Adrenal gland (tissue), 9 donors: ENCODE measurements at regions not wholly inside any gene's neighbourhood (a gene's known extent, or its start where the extent isn't known, plus 50 kb on each side); places are given as distances from the start of the nearest gene placed in this dataset.

Experiments
- DNase-seq, 7 donors: peaks; one replicate each; pipeline ENCODE4 v3.0.0-alpha.2; 2019 to 2020
- H3K27ac ChIP-seq, 5 donors: fragments of 200-600 bp; sonication (generic) in 4 of 5; 1 replicate in 3 of 5; 2 replicates in 2 of 5; pipeline versions ENCODE4 v1.5.1 to v1.8.0; 2016 to 2020; ENCODE audit warnings: mild to moderate bottlenecking in 1 of 5
- H3K27me3 ChIP-seq: fragments of 200-600 bp; 2 replicates; pipeline ENCODE4 v1.8.0; 2021
- H3K36me3 ChIP-seq, 2 donors: fragments of 200-600 bp; replicated peaks in 1 of 2; 1 replicate in 1 of 2; 2 replicates in 1 of 2; pipeline versions ENCODE4 v1.5.1 to v1.8.0; 2018 to 2022
- H3K4me1 ChIP-seq, 2 donors: fragments of 200-600 bp; replicated peaks in 1 of 2; 1 replicate in 1 of 2; 2 replicates in 1 of 2; pipeline versions ENCODE4 v1.5.1 to v1.8.0; 2018 to 2021
- H3K4me3 ChIP-seq, 4 donors: fragments of 200-600 bp; sonication (generic) in 3 of 4; one replicate each; pipeline ENCODE4 v1.5.1; 2016 to 2018
- H3K9me3 ChIP-seq, 3 donors: fragments of 200-600 bp; sonication (generic) in 1 of 3; replicated peaks in 1 of 3; 1 replicate in 2 of 3; 2 replicates in 1 of 3; pipeline versions ENCODE4 v1.5.1 to v1.8.0; 2016 to 2021
- CTCF ChIP-seq, 6 experiments: fragments of 450-650 bp in 4 of 6; fragments of 200-600 bp in 2 of 6; sonication (generic) in 1 of 6; IDR thresholded peaks; 1 replicate in 5 of 6; 2 replicates in 1 of 6; pipeline versions ENCODE4 v1.5.1 to v1.8.0; 2016 to 2021; ENCODE audit warnings: antibody characterized with exemption in 6 of 6, mild to moderate bottlenecking in 2 of 6, moderate library complexity in 1 of 6
- POLR2A ChIP-seq, 2 donors: fragments of 450-650 bp; IDR thresholded peaks; one replicate each; pipeline ENCODE4 v1.6.1; 2017; ENCODE audit warnings: antibody characterized with exemption in 2 of 2, mild to moderate bottlenecking in 2 of 2, moderate library complexity in 1 of 2
- whole genome bisulfite sequencing, 4 donors: extraction: QIAGEN DNeasy Blood & Tissue Kit in 2 of 4; methylation state at CpG; one replicate each; pipeline versions ENCODE4 v1.1.5 to v1.1.7; 2013 to 2017; 5-methylcytosine and 5-hydroxymethylcytosine counted together
- intact Hi-C, 2 donors: fragments of 100-400 bp; cut with DNase I; formaldehyde crosslinking; loops; one replicate each; pipeline versions ENCODE4 v1.14.1 to v1.15.0; 2022 to 2023
- donor health status: healthy with polysubstance abuse.
- donor health status: Bipolar disorder and iron deficiency.
- donor health status: DM: yes; HTN: yes; CAD: no.
- donor health status: DM: no; HTN: no; CAD: no.
- donor health status: DM: no; HTN: no; CAD: no.

DNA sequence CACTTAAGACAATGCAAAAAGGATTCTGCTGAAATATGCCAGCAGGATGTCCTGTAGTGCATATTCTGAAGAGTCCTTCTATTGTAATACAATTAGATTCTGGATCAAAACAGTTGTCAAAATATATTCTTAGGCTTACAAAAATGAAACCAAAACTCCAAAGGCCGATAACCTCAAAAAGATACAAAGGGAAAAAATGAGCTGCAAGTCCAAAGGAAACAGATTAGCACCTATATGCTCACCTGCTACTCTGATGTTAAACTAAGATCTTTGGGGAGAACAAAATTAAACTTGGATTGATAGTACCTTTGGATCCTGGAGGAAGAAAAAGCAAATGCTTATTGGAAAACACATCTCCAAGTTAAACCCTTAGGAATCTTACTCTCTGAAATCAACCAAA is 397.1 kb downstream of the SPATA31D1 start:
- intact Hi-C loops: no loop called here
- H3K27ac ChIP-seq: no peak overlapping the region
- 67 to 83% (median 74%) methylated on average over 1 of the region's 1 CpG for WGBS, 4 donors
- H3K4me3 ChIP-seq: no peak overlapping the region
- DNase-seq: no peak
- H3K4me1 ChIP-seq: no peaks in the 10 kb centered on the region
- H3K27me3 ChIP-seq: no peaks in the 10 kb centered on the region
- H3K9me3 ChIP-seq: no peaks in the 10 kb centered on the region
- TF ChIP-seq POLR2A (IDR thresholded peaks at IDR 0.05) (no peak), CTCF (IDR thresholded peaks at IDR 0.05) (no peak)
- no peaks in the 10 kb centered on the region for H3K36me3 ChIP-seq

GRCh38 chr9:82397534-82397933 is 409.0 kb downstream of the SPATA31D1 start:
- intact Hi-C loops: no loop called here

DNA sequence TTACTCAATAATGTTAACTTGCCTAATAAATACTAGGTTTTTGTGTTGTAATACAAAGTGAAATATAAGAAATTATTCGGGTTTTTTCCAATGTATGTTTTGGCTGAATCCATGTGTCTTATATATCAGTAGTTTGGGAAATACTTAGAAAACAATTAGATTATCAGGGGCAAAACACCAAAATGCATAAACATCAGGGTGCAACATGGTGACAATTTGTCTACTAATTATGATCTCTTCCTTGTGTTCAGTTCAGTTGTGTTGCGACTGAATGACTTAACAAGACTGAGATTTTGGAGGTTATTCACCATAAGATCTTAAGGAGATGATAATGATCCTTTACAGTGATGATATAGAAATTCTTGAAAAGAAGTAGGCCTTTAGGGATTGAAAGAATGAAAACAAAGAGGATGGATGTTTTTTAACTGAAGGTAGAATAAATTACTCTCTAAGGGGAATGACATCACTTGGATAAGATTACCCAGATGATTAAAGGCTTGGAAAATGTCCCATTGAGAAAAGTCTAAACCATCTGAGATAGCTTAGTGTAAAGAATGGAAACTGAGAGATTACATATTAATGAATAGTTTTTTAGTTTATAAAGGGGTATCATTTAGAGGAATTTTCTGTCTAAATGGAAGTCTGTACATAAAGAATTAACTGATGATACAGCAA is 415.8 kb downstream of the SPATA31D1 start:
- Histone ChIP-seq H3K4me3 (no peak overlapping the region), H3K27me3 (no peaks in the 10 kb centered on the region), H3K4me1 (peaks cover 0 to 12% of the 10 kb centered on the region in 2 donors), H3K27ac (no peak overlapping the region), H3K36me3 (no peaks in the 10 kb centered on the region), H3K9me3 (no peaks in the 10 kb centered on the region)
- 81 to 91% (median 85%) methylated on average over 2 of the region's 2 CpGs for WGBS, 4 donors
- no peak for TF ChIP-seq CTCF (IDR thresholded peaks at IDR 0.05)
- no peak for TF ChIP-seq POLR2A (IDR thresholded peaks at IDR 0.05)
- no peak for DNase-seq
- intact Hi-C loops: no loop called here

More at GRCh38 chr9:82397534-82397933, 409.0 kb downstream of the SPATA31D1 start:
- Histone ChIP-seq H3K9me3 (no peaks in the 10 kb centered on the region), H3K27me3 (no peaks in the 10 kb centered on the region), H3K27ac (no peak overlapping the region), H3K4me3 (no peak overlapping the region), H3K36me3 (no peaks in the 10 kb centered on the region), H3K4me1 (no peaks in the 10 kb centered on the region)
- TF ChIP-seq CTCF (IDR thresholded peaks at IDR 0.05): no peak
- no peak for TF ChIP-seq POLR2A (IDR thresholded peaks at IDR 0.05)
- no peak for DNase-seq

GRCh38 chr9:82404881-82405280 is 416.3 kb downstream of the SPATA31D1 start:
- Histone ChIP-seq H3K9me3 (no peaks in the 10 kb centered on the region), H3K27me3 (no peaks in the 10 kb centered on the region), H3K27ac (no peak overlapping the region), H3K4me1 (peaks cover 0 to 12% of the 10 kb centered on the region in 2 donors), H3K36me3 (no peaks in the 10 kb centered on the region), H3K4me3 (no peak overlapping the region)
- no peak for TF ChIP-seq POLR2A (IDR thresholded peaks at IDR 0.05)
- TF ChIP-seq CTCF (IDR thresholded peaks at IDR 0.05): no peak
- 35 to 50% (median 43%) methylated on average over 4 of the region's 4 CpGs for WGBS, 4 donors
- DNase-seq: peak in 3 of 7 donors; percentile 2 to 13 (median 4)
- intact Hi-C loops: no loop called here
